ENCODE measurements at regions not wholly inside any gene's neighbourhood (a gene's known extent, or its start where the extent isn't known, plus 50 kb on each side); places are given as distances from the start of the nearest gene placed in this dataset.

GRCh38 chr2:195027947-195028346, 629.1 kb upstream of the SLC39A10 start:
- H3K36me3 Mint-ChIP-seq = no peaks in the 10 kb centered on the region
- H3K4me1 Mint-ChIP-seq = peaks cover 19% of the 10 kb centered on the region

More at GRCh38 chr2:195027947-195028346, 629.1 kb upstream of the SLC39A10 start:
- Mint-ChIP-seq H3K4me3 (no peak overlapping the region), H3K9me3 (no peaks in the 10 kb centered on the region), H3K27ac (no peak overlapping the region; the same call in 1 of the 2 replicates), H3K27me3 (ENCODE audit: low read depth) (peaks cover 7% of the 10 kb centered on the region; the same call in 1 of the 2 replicates)
- ChIA-PET CTCF (no interaction called here), POLR2A (no interaction called here)
- no peak for DNase-seq (ENCODE audit: low spot score)
- TF ChIP-seq AFF4 (CRISPR knock-in tag; IDR thresholded peaks at IDR 0.05; ENCODE audit: borderline replicate concordance) (no peak), ZNF219 (CRISPR knock-in tag; IDR thresholded peaks at IDR 0.05; ENCODE audit: borderline replicate concordance) (no peak), ETV6 (CRISPR knock-in tag; IDR thresholded peaks at IDR 0.05) (no peak), ELF4 (CRISPR knock-in tag; IDR thresholded peaks at IDR 0.05; ENCODE audit: low read depth) (no peak), TEAD4 (CRISPR knock-in tag; IDR thresholded peaks at IDR 0.05) (no peak), HMGA2 (CRISPR knock-in tag; IDR thresholded peaks at IDR 0.05) (no peak), MXD4 (CRISPR knock-in tag; IDR thresholded peaks at IDR 0.05; ENCODE audit: borderline replicate concordance) (no peak), RELA (CRISPR knock-in tag; IDR thresholded peaks at IDR 0.05; ENCODE audit: borderline replicate concordance) (no peak), GRHL2 (CRISPR knock-in tag; IDR thresholded peaks at IDR 0.05; ENCODE audit: insufficient replicate concordance, severe bottlenecking) (no peak), MYBL2 (CRISPR knock-in tag; IDR thresholded peaks at IDR 0.05) (no peak), USF2 (CRISPR knock-in tag; IDR thresholded peaks at IDR 0.05) (no peak), ZNF425 (CRISPR knock-in tag; conservative IDR thresholded peaks at IDR 0.05) (no peak), IRF1 (CRISPR knock-in tag; IDR thresholded peaks at IDR 0.05) (no peak)
- TF ChIP-seq, protein P1, sequence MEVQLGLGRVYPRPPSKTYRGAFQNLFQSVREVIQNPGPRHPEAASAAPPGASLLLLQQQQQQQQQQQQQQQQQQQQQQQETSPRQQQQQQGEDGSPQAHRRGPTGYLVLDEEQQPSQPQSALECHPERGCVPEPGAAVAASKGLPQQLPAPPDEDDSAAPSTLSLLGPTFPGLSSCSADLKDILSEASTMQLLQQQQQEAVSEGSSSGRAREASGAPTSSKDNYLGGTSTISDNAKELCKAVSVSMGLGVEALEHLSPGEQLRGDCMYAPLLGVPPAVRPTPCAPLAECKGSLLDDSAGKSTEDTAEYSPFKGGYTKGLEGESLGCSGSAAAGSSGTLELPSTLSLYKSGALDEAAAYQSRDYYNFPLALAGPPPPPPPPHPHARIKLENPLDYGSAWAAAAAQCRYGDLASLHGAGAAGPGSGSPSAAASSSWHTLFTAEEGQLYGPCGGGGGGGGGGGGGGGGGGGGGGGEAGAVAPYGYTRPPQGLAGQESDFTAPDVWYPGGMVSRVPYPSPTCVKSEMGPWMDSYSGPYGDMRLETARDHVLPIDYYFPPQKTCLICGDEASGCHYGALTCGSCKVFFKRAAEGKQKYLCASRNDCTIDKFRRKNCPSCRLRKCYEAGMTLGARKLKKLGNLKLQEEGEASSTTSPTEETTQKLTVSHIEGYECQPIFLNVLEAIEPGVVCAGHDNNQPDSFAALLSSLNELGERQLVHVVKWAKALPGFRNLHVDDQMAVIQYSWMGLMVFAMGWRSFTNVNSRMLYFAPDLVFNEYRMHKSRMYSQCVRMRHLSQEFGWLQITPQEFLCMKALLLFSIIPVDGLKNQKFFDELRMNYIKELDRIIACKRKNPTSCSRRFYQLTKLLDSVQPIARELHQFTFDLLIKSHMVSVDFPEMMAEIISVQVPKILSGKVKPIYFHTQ (CRISPR knock-in tag; IDR thresholded peaks at IDR 0.05) = no peak
- TF ChIP-seq, protein P2, sequence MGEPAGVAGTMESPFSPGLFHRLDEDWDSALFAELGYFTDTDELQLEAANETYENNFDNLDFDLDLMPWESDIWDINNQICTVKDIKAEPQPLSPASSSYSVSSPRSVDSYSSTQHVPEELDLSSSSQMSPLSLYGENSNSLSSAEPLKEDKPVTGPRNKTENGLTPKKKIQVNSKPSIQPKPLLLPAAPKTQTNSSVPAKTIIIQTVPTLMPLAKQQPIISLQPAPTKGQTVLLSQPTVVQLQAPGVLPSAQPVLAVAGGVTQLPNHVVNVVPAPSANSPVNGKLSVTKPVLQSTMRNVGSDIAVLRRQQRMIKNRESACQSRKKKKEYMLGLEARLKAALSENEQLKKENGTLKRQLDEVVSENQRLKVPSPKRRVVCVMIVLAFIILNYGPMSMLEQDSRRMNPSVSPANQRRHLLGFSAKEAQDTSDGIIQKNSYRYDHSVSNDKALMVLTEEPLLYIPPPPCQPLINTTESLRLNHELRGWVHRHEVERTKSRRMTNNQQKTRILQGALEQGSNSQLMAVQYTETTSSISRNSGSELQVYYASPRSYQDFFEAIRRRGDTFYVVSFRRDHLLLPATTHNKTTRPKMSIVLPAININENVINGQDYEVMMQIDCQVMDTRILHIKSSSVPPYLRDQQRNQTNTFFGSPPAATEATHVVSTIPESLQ (CRISPR knock-in tag; IDR thresholded peaks at IDR 0.05) = no peak
- peak; percentile 88 for ATAC-seq

Measured in WTC11 (cell line).